ENCODE measurements at regions not wholly inside any gene's neighbourhood (a gene's known extent, or its start where the extent isn't known, plus 50 kb on each side); places are given as distances from the start of the nearest gene placed in this dataset.

GRCh38 chr11:45538939-45539338, 126.5 kb downstream of the CHST1 start:
- no peak for TF ChIP-seq CTCF (IDR thresholded peaks at IDR 0.05; ENCODE audit: insufficient read depth, low read length)
- no peak for TF ChIP-seq SPI1 (IDR thresholded peaks at IDR 0.05; ENCODE audit: borderline replicate concordance, low read depth)
- TF ChIP-seq REST (IDR thresholded peaks at IDR 0.05; ENCODE audit: insufficient replicate concordance, low read depth), result no peak

All from HL-60 (cell line).